NB4 (cell line): ENCODE measurements at regions not wholly inside any gene's neighbourhood (a gene's known extent, or its start where the extent isn't known, plus 50 kb on each side); places are given as distances from the start of the nearest gene placed in this dataset.

Source experiments
- CTCF ChIP-seq: IDR thresholded peaks from one replicate; pipeline ENCODE4 v1.5.1; 2012; ENCODE audit warnings: low read depth, low read length
- MAX ChIP-seq: IDR thresholded peaks from 2 replicates; pipeline ENCODE4 v1.6.1; 2011; ENCODE audit warnings: low read depth, low read length
- MYC ChIP-seq: IDR thresholded peaks from 2 replicates; pipeline ENCODE4 v1.6.1; 2011; ENCODE audit warnings: low read depth, low read length
- POLR2A ChIP-seq: IDR thresholded peaks from 2 replicates; pipeline ENCODE4 v1.6.1; 2011; ENCODE audit warnings: mild to moderate bottlenecking; ENCODE audit not compliant: insufficient read length; ENCODE audit errors: extremely low read depth

GRCh38 chr4:13700021-13700857, 72.7 kb upstream of the BOD1L1 start:
- no peak for TF ChIP-seq CTCF
- TF ChIP-seq MYC: no peak
- TF ChIP-seq POLR2A: no peak
- TF ChIP-seq MAX: no peak
